Suprapubic skin (tissue), 3 donors: ENCODE measurements at regions not wholly inside any gene's neighbourhood (a gene's known extent, or its start where the extent isn't known, plus 50 kb on each side); places are given as distances from the start of the nearest gene placed in this dataset.

Experiments used
- CTCF ChIP-seq, 2 donors: fragments of 200-600 bp in 1 of 2; fragments of 450-650 bp in 1 of 2; sonication (generic) in 1 of 2; IDR thresholded peaks; one replicate each; pipeline ENCODE4 v1.5.1; 2016 to 2019; ENCODE audit warnings: antibody characterized with exemption in 2 of 2, mild to moderate bottlenecking in 1 of 2, moderate library complexity in 1 of 2
- POLR2AphosphoS5 ChIP-seq, 3 donors: sonication (generic); formaldehyde crosslinking; IDR thresholded peaks; one replicate each; pipeline ENCODE4 v1.6.1; 2017; ENCODE audit warnings: antibody characterized with exemption in 3 of 3

DNA sequence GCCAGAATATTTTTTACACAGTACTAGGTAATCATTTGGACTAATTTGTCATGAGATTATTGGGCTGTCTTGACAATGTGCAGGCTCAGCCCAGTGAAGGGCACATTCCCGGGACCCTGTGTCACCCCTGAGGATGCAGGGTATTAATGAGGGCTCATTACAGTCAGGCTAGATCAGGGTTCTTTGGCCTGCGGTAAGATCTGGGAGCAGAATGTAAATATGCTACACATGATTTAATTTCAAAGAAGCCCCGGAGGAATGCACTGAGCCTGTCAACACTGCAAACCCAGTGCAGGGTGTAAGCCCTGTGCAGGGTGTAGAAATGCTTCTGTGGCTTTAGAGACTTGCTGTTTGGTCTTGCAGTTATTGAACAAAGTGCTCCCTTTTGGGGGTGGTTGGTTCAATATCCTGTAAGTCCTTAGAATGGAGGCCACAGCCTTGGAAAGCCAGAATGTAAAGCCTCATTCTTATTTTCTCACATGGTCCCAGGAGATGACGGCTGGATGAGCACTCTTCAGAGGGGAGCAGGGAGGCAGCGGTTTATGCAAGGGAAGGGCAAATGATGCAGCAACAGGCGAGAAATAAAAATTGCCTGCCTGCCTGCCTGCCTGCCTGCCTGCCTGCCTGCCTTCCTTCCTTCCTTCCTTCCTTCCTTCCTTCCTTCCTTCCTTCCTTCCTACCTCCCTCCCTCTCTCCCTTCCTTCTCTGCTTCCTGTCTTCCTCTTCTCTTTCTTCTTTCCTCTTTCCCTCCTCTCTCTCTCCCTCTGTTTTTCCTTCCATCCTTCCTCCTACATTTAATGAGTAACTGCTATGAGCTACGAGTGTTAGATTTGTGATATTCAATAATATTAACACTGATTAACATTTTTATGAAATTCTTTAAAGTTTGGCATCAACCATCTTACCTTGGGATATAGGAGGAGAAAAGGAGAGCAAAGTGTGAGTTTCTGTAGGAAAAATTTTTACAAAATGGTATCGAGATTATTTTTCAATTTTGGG, 148.8 kb downstream of the VAPA start:
- TF ChIP-seq CTCF (IDR thresholded peaks at IDR 0.05), result no peak
- TF ChIP-seq POLR2AphosphoS5 (IDR thresholded peaks at IDR 0.05), result no peak
